Transverse colon (tissue), 4 donors: ENCODE measurements at regions not wholly inside any gene's neighbourhood (a gene's known extent, or its start where the extent isn't known, plus 50 kb on each side); places are given as distances from the start of the nearest gene placed in this dataset.

Experiments
- CTCF ChIP-seq, 5 experiments: fragments of 200-600 bp in 3 of 5; fragments of 450-650 bp in 2 of 5; sonication (generic) in 3 of 5; IDR thresholded peaks; 1 replicate in 2 of 5; 2 replicates in 3 of 5; pipeline ENCODE4 v1.5.1; 2016 to 2017; ENCODE audit warnings: antibody characterized with exemption in 5 of 5, inconsistent platforms in 3 of 5, mild to moderate bottlenecking in 2 of 5, moderate library complexity in 1 of 5
- POLR2A ChIP-seq: fragments of 450-650 bp; IDR thresholded peaks from one replicate; pipeline ENCODE4 v1.6.1; 2016; ENCODE audit warnings: antibody characterized with exemption, mild to moderate bottlenecking, moderate library complexity
- POLR2AphosphoS5 ChIP-seq, 3 donors: sonication (generic); formaldehyde crosslinking; IDR thresholded peaks; one replicate each; pipeline ENCODE4 v1.6.1; 2016; ENCODE audit warnings: antibody characterized with exemption in 3 of 3

GRCh38 chr2:217360781-217361482 lies 501.1 kb upstream of the TNP1 start:
- TF ChIP-seq CTCF (IDR thresholded peaks at IDR 0.05) (no peak), POLR2A (no peak), POLR2AphosphoS5 (IDR thresholded peaks at IDR 0.05) (peak; percentile 64 to 85 (median 84))
